HuH-7 (cell line): ENCODE measurements at regions not wholly inside any gene's neighbourhood (a gene's known extent, or its start where the extent isn't known, plus 50 kb on each side); places are given as distances from the start of the nearest gene placed in this dataset.

Experiments
- DNase-seq: peaks from one replicate; pipeline ENCODE4 v3.0.0; 2011; ENCODE audit warnings: low spot score

DNA sequence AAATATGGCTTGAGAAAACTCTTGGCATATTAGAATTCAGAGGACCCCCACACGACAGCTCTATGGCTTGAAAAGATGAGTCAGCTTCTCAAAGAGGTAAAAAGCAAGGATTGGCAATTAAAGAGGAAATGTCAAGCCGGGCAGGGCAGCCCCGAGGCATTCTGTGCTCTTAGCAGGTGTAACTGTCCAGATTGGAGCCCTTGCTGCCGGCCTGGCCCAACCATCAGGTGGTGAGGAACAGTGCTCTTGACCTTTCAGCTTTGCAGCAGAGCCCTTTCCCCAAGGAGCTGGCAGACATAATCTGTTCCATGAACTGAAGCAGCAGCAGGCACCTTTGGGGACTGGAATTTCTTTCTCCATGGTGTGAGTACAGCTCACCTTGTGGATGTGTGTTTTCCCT lies 287.8 kb downstream of the UTP18 start:
- DNase-seq, result no peak

DNA sequence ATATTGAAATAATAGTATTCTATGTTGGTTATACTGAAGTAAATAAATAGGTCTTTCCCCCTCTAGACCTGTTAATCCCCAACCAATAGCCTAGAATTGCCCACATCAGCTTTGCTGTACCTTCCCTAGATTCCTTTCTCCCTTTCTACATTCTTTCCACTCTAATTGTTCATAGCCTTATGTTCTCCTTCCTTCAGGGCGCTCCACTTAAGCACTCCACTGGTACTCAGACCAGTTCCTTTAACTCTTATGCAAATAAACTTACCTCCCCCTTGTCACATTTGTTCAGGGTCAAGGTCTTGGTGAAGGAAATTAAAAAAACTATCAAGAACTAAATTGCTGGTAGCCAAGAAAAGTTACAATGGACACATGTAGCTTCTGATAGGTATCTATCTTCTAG lies 294.8 kb downstream of the UTP18 start:
- DNase-seq, result no peak

GRCh38 chr17:51559778-51560177 lies 299.4 kb downstream of the UTP18 start:
- no peak for DNase-seq

DNA sequence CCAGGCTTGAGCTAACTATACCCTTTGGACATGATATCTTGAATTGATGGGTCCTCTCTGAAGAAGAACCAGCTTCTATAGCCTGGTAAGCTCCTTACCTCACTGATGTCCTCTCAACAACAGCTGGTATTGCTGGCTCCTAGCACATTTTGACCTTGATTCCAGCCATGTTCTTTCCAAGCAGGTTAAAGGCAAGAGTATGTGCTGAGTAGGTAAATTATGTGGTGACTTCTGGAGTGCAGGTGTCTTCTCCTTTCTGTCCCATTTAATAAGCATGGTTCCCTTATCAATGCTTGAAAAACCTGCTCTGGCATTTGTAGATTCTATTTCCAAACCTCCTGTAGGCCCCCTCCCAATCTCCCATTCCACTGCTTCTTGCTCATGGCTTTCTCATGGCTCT lies 300.1 kb downstream of the UTP18 start:
- DNase-seq, result no peak

- DNase-seq, result no peak
Measured at GRCh38 chr17:51563961-51564360, 303.6 kb downstream of the UTP18 start.

DNA sequence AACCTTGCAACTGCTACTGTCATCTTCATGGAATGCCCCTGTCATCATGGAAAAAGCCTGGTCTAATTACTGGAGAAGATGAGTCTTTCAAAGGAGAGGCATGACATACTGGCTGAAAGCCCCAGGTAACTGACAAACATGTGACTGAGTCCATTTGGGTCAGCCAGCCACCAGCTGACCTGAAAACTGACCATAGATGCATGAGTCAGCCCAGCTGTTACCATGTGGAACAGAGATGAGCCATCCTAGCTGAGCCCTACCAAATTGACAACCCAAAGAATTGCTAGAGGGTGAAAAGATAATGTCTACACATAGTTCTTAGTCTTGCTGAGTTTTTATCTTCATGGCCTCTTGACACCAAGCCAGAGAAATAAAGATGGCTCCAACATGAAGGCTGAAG lies 311.8 kb downstream of the UTP18 start:
- no peak for DNase-seq
